ENCODE measurements at regions not wholly inside any gene's neighbourhood (a gene's known extent, or its start where the extent isn't known, plus 50 kb on each side); places are given as distances from the start of the nearest gene placed in this dataset.
"Not testable (repeated sequence)": the region's sequence is repeated elsewhere in the genome, so short reads cannot be mapped to it uniquely, and the experiment has no call there.

GRCh38 chr21:16426936-16427335, 697.2 kb downstream of the USP25 start:
- Mint-ChIP-seq H3K4me1 (no peaks in the 10 kb centered on the region), H3K27me3 (no peaks in the 10 kb centered on the region), H3K4me3 (no peak overlapping the region), H3K36me3 (ENCODE audit: low read depth) (no peaks in the 10 kb centered on the region), H3K9me3 (no peaks in the 10 kb centered on the region), H3K27ac (no peak overlapping the region)
- DNase-seq = no peak
- CTCF ChIA-PET = no interaction called here
- POLR2A ChIA-PET = no interaction called here

GRCh38 chr21:16427587-16428087, 697.9 kb downstream of the USP25 start:
- Mint-ChIP-seq H3K4me3 (no peak overlapping the region), H3K4me1 (no peaks in the 10 kb centered on the region), H3K9me3 (no peaks in the 10 kb centered on the region), H3K27me3 (no peaks in the 10 kb centered on the region), H3K36me3 (ENCODE audit: low read depth) (no peaks in the 10 kb centered on the region), H3K27ac (no peak overlapping the region)
- no peak for DNase-seq
- ChIA-PET CTCF (no interaction called here), POLR2A (no interaction called here)

GRCh38 chr21:16437586-16437985, 707.8 kb downstream of the USP25 start:
- Mint-ChIP-seq H3K4me1 (no peaks in the 10 kb centered on the region), H3K27me3 (no peaks in the 10 kb centered on the region), H3K4me3 (no peak overlapping the region), H3K27ac (no peak overlapping the region), H3K9me3 (no peaks in the 10 kb centered on the region), H3K36me3 (ENCODE audit: low read depth) (no peaks in the 10 kb centered on the region)
- no peak for DNase-seq
- ChIA-PET CTCF (no interaction called here), POLR2A (no interaction called here)

GRCh38 chr21:16438761-16439160, 709.0 kb downstream of the USP25 start:
- POLR2A ChIA-PET = no interaction called here
- H3K27me3 Mint-ChIP-seq = no peaks in the 10 kb centered on the region
- H3K9me3 Mint-ChIP-seq = no peaks in the 10 kb centered on the region
- H3K4me1 Mint-ChIP-seq = no peaks in the 10 kb centered on the region
- H3K27ac Mint-ChIP-seq = no peak overlapping the region
- H3K36me3 Mint-ChIP-seq (ENCODE audit: low read depth) = no peaks in the 10 kb centered on the region
- no peak overlapping the region for H3K4me3 Mint-ChIP-seq
- CTCF ChIA-PET = no interaction called here
- no peak for DNase-seq

- Mint-ChIP-seq H3K4me3 (no peak overlapping the region), H3K9me3 (peaks cover 5% of the 10 kb centered on the region), H3K27ac (no peak overlapping the region), H3K4me1 (no peaks in the 10 kb centered on the region), H3K36me3 (ENCODE audit: low read depth) (no peaks in the 10 kb centered on the region), H3K27me3 (no peaks in the 10 kb centered on the region)
- ChIA-PET POLR2A (no interaction called here), CTCF (interaction anchor here (1.3 kb wide), 1 partner anchor 10 kb away, joined by 3 read pairs; no protein-coding TSS in a partner anchor)
- no peak for DNase-seq
Observed at GRCh38 chr21:16441789-16442188, 712.0 kb downstream of the USP25 start.

GRCh38 chr21:16454399-16454798, 724.6 kb downstream of the USP25 start:
- no peaks in the 10 kb centered on the region for H3K9me3 Mint-ChIP-seq
- H3K4me1 Mint-ChIP-seq = no peaks in the 10 kb centered on the region
- H3K27ac Mint-ChIP-seq = no peak overlapping the region
- no peaks in the 10 kb centered on the region for H3K27me3 Mint-ChIP-seq
- POLR2A ChIA-PET = no interaction called here
- no peaks in the 10 kb centered on the region for H3K36me3 Mint-ChIP-seq (ENCODE audit: low read depth)
- no peak overlapping the region for H3K4me3 Mint-ChIP-seq
- CTCF ChIA-PET = no interaction called here
- DNase-seq = no peak

- no peak overlapping the region for H3K27ac Mint-ChIP-seq
- H3K36me3 Mint-ChIP-seq (ENCODE audit: low read depth) = no peaks in the 10 kb centered on the region
- POLR2A ChIA-PET = no interaction called here
- H3K4me1 Mint-ChIP-seq = no peaks in the 10 kb centered on the region
- H3K4me3 Mint-ChIP-seq = no peak overlapping the region
- H3K27me3 Mint-ChIP-seq = no peaks in the 10 kb centered on the region
- no peak for DNase-seq
- CTCF ChIA-PET = interaction anchor here (0.5 kb wide), 1 partner anchor 259 kb away, joined by 3 read pairs; no protein-coding TSS in a partner anchor
- no peaks in the 10 kb centered on the region for H3K9me3 Mint-ChIP-seq
Observed at GRCh38 chr21:16455526-16455925, 725.7 kb downstream of the USP25 start.

- Mint-ChIP-seq H3K27me3 (no peaks in the 10 kb centered on the region), H3K27ac (no peak overlapping the region), H3K4me3 (no peak overlapping the region), H3K36me3 (ENCODE audit: low read depth) (no peaks in the 10 kb centered on the region), H3K9me3 (no peaks in the 10 kb centered on the region), H3K4me1 (no peaks in the 10 kb centered on the region)
- ChIA-PET POLR2A (no interaction called here), CTCF (interaction anchor here (0.5 kb wide), 1 partner anchor 259 kb away, joined by 3 read pairs; no protein-coding TSS in a partner anchor)
- no peak for DNase-seq
Observed at GRCh38 chr21:16455978-16456377, 726.2 kb downstream of the USP25 start.

- ChIA-PET POLR2A (no interaction called here), CTCF (no interaction called here)
- no peaks in the 10 kb centered on the region for H3K4me1 Mint-ChIP-seq
- no peak overlapping the region for H3K4me3 Mint-ChIP-seq
- no peaks in the 10 kb centered on the region for H3K36me3 Mint-ChIP-seq (ENCODE audit: low read depth)
- no peak for DNase-seq
- no peaks in the 10 kb centered on the region for H3K27me3 Mint-ChIP-seq
- H3K27ac Mint-ChIP-seq = no peak overlapping the region
- H3K9me3 Mint-ChIP-seq = no peaks in the 10 kb centered on the region
Observed at GRCh38 chr21:16457498-16457897, 727.7 kb downstream of the USP25 start.

GRCh38 chr21:16460936-16461335, 731.2 kb downstream of the USP25 start:
- Mint-ChIP-seq H3K36me3 (ENCODE audit: low read depth) (no peaks in the 10 kb centered on the region), H3K4me1 (no peaks in the 10 kb centered on the region), H3K4me3 (no peak overlapping the region), H3K27ac (no peak overlapping the region), H3K27me3 (no peaks in the 10 kb centered on the region), H3K9me3 (no peaks in the 10 kb centered on the region)
- CTCF ChIA-PET = no interaction called here
- no peak for DNase-seq
- POLR2A ChIA-PET = no interaction called here

GRCh38 chr21:16464211-16464889, 734.6 kb downstream of the USP25 start:
- H3K27me3 Mint-ChIP-seq; H3K4me3 Mint-ChIP-seq; H3K4me1 Mint-ChIP-seq; H3K9me3 Mint-ChIP-seq; CTCF ChIA-PET; POLR2A ChIA-PET; H3K27ac Mint-ChIP-seq; H3K36me3 Mint-ChIP-seq (ENCODE audit: low read depth); DNase-seq: not testable (repeated sequence)

- Mint-ChIP-seq H3K4me1 (no peaks in the 10 kb centered on the region), H3K4me3 (no peak overlapping the region), H3K27ac (no peak overlapping the region), H3K36me3 (ENCODE audit: low read depth) (no peaks in the 10 kb centered on the region), H3K27me3 (no peaks in the 10 kb centered on the region), H3K9me3 (no peaks in the 10 kb centered on the region)
- no peak for DNase-seq
- POLR2A ChIA-PET = no interaction called here
- CTCF ChIA-PET = no interaction called here
Observed at GRCh38 chr21:16468184-16468583, 738.4 kb downstream of the USP25 start.

GRCh38 chr21:16473988-16474387, 744.2 kb downstream of the USP25 start:
- no peak overlapping the region for H3K4me3 Mint-ChIP-seq
- H3K27me3 Mint-ChIP-seq = no peaks in the 10 kb centered on the region
- H3K36me3 Mint-ChIP-seq (ENCODE audit: low read depth) = no peaks in the 10 kb centered on the region
- H3K4me1 Mint-ChIP-seq = no peaks in the 10 kb centered on the region
- no peak for DNase-seq
- H3K27ac Mint-ChIP-seq = no peak overlapping the region
- peaks cover 2% of the 10 kb centered on the region for H3K9me3 Mint-ChIP-seq
- ChIA-PET CTCF (no interaction called here), POLR2A (no interaction called here)
